ENCODE measurements at regions not wholly inside any gene's neighbourhood (a gene's known extent, or its start where the extent isn't known, plus 50 kb on each side); places are given as distances from the start of the nearest gene placed in this dataset.

GRCh38 chr14:48275301-48275700 is 599.9 kb upstream of the MDGA2 start:
- TF ChIP-seq CTCF (IDR thresholded peaks at IDR 0.05) (no peak), EZH2 (IDR thresholded peaks at IDR 0.05; ENCODE audit: borderline replicate concordance, insufficient read depth, low read depth, low read length, poor library complexity, severe bottlenecking) (no peak)
